ENCODE measurements at regions not wholly inside any gene's neighbourhood (a gene's known extent, or its start where the extent isn't known, plus 50 kb on each side); places are given as distances from the start of the nearest gene placed in this dataset.
"Not testable (repeated sequence)": the region's sequence is repeated elsewhere in the genome, so short reads cannot be mapped to it uniquely, and the experiment has no call there.

DNA sequence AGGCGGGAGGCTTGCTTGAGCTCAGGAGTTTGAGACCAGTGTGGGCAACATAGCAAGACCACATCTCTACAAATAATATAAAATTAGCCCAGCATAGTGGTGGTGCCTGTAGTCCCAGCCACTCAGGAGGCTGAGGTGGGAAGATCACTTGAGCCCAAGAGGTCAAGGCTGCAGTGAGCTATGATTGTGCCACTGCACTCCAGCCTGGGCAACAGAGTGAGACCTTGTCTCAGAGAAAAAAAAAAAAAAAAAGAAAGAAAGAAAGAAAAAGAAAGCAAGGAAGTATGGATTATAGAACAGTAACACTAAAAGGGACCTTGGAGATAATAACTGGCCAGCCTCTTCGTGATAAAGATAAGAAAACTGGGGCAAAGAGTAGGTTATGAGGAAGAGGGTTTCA lies 130.4 kb downstream of the PLCE1 start:
- not testable (repeated sequence) for DNase-seq (ENCODE audit: low spot score); FAIRE-seq

DNA sequence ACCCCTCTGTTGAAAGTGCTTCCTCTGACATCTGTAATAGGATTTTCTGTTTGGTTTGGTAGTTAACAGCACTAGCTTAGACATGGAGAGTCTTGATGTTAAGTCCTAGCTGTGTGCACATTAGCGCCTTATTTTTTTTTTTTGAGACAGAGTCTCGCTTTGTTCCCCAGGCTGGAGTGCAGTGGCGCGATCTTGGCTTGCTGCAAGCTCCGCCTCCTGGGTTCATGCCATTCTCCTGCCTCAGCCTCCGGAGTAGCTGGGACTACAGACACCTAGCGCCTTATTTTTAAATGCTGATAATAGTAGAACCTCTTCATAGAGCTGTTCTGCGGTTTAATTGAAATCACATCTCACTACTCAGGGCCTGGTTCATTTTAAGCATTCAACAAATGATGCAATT lies 131.5 kb downstream of the PLCE1 start:
- not testable (repeated sequence) for FAIRE-seq; DNase-seq (ENCODE audit: low spot score)

DNA sequence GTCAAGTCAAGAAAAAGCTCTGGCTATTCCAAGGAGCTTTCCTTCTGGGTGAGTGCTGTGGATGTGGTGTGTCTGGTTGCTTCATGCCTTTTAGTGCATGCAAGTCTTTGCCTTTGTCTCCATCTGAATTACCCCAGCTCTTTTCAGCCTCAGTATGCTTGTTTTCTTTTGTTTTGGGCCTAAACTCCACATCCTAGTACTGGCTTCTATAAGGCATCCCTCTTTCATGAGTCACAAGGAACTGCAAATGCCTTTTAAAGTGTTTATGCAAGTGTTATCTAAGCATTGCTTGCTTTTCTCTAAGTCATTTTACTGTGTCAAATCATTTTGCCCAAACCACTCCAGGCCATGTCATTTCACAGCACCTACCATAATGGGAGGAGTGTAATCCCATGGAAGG lies 132.1 kb downstream of the PLCE1 start:
- no peak for FAIRE-seq
- no peak for DNase-seq (ENCODE audit: low spot score)

DNA sequence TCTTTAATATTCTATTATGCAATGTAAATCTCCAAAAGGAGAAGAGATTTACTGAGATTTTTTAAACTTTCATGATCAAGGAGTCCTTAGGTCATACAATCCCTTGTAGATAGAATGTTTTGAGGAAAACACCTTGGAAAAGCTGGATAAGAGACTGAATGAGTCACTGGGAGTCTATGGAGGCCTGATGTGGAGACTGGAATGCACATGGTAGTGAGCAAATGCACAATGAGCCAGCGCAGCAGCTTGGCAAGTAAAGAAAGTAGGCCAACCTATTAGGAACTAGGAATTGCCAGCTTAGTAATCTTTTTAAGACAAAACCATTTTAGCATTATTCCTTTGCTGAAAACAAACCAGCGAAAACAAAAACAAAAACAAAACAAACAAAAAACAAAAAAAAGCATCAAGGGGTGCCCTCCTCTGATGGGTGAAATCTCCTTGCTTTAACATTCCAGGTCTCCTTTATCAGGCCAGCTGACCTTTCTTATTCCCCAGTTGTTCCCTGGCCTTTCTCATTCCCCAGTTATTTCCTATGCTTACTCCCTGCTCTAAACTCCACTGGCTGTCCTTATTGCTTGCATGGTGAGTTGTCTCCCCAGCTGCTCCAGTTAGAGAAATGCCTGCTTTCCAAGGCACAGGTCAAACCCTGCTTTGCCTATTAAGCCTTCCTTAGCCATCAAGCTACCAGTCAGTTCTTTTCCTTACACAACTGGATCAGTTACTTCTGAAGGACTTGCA lies 135.8 kb downstream of the PLCE1 start:
- FAIRE-seq (no peak), DNase-seq (ENCODE audit: low spot score) (peak; percentile 40)

DNA sequence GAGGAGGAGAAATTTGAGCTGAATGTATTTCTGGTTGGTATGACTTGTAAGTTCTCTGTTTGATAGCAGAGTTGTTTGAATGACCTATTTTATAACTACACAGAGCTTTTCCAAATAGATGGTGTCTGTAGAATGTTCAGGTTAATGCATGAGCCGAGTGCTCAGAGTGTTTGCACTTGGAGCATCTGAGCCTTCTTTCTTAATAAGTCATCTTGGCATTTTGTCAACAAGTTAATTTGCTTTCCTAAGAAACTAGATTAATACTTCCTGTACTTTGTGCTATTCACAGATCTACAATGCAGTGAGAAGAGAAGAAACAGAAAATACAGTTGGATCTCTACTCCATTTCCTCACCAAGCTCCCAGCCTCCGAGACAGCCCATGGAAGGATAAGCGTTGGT lies 138.2 kb downstream of the PLCE1 start:
- FAIRE-seq (no peak), DNase-seq (ENCODE audit: low spot score) (no peak)

DNA sequence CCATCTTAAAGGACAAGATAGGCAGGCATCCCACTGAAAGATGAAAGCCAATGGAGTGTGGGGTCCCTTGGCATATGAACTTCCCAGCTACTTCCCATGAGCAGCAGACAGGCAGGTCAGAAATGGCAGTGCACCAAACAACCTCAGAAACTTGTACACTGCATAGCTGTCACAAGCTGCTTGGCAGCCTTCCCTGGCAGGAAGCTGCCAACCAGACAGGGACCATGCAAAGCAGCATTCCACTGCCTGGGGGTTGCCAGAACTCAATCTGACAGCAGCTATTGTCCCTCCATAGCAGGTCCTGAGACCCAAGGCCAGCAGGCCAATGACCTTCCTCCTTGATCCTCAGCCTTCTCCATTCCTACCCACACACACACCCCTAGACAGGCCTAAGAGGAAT lies 139.5 kb downstream of the PLCE1 start:
- no peak for FAIRE-seq

DNA sequence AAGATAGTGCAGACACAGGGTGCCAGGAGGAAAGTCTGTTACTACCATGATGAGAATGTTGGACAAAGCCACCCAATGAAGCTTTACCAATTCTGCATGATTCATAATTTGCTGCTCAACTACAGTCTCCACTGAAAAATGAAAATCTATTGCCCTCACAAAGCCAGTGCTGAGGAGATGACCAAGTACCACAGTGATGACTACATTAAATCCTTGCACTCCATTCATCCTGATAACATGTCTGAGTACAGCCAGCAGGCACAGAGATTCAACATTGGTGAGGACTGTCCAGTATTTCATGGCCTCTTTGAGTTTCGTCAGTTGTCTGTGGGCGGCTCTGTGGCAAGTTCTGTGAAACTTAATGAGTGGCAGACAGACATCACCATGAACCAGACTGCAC lies 144.0 kb downstream of the PLCE1 start:
- no peak for FAIRE-seq
- DNase-seq (ENCODE audit: low spot score) = no peak

More for the DNA sequence above, 139.5 kb downstream of the PLCE1 start:
- DNase-seq (ENCODE audit: low spot score) = no peak

DNA sequence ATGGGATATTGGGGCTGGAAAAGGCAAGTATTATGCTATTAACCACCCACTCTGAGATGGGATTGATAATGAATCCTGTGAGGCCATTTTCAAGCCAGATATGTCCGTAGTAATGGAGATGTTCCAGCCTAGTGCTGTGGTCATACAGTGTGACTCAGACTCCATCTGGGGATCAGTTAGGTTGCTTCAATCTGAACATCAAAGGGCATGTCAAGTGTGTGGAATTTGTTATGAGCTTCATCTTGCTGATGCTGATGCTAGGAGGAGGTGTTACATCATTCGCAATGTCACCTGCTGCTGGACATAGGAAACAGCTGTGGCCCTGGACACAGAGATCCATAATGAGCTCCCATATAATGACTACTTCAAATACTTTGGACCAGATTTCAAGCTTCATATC lies 144.7 kb downstream of the PLCE1 start:
- DNase-seq (ENCODE audit: low spot score) (no peak), FAIRE-seq (no peak)

DNA sequence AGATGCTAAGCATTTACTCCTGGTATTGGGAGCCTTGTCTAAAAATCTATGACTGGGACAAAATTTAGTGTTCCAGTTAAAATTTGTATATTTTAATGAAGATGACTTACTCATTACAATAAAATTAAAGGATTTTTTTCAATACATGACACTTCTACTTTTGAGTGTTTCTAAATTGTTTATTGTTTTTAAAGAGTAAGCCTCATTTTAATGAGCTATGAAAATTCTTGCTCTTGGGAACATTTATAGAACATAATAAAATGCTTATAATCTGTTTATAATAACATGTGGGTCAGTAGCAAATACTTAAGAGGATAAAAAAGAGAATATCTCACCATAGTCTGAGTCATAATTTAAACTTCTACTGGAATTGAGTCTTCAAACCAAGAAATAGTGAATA lies 149.5 kb downstream of the PLCE1 start:
- FAIRE-seq (no peak), DNase-seq (ENCODE audit: low spot score) (no peak)

DNA sequence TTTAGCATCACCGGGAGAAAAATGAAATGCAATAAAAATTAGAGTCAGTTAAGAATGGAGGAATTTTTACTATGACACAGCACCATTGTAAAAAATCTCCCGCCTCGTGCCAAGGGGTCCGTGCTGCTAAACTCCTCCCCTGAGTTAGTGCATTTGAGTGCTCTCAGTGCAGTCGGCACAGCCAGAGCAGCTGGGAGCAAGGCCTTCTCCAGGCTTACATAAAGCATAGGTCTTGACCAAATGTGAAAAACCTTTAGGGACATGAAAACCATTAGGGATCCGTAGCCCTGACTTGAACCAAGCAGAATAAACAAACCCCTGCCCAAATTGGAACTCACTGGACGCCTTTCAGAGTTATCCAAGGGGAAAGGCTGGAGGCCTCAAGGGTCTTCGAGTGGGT lies 152.6 kb downstream of the PLCE1 start:
- DNase-seq (ENCODE audit: low spot score) = no peak
- FAIRE-seq = no peak

DNA sequence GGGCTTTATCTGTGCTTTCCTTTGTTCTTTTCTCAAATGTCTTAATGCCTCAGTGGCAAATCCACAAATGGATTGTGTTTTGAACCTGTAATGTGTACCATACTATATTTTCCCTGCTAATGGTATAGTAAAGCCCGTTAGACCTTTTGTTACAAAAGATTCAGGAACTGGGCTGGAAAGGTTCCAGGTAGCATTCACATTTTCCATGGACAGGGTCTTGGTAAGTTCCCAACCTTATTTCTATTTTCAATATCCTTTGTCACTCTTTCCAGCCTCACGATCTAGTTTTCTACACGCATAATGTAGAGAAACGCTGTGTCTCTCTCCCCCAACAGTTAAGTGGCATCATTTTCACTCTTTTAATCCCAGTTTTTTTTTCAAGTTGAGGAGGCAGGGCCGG lies 153.0 kb downstream of the PLCE1 start:
- FAIRE-seq = no peak
- no peak for DNase-seq (ENCODE audit: low spot score)

DNA sequence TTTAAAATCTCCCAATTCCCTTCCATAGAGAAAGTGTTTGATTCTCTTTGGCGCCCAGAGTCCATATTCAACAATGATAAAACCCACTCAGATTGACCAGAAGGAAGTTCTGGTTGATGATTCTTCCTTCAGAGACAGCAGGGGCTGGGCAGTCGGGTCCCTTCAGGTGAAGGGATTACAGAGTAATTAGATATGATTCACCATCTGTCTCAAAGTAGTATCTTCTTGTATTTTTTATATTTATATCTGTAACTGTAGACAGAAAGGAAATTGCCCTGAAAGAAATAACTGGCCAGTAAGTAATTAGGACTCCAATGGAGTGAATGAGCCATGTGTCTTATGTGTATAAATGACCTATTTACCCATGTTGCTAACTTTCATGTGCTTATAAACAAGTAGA lies 156.0 kb downstream of the PLCE1 start:
- no peak for FAIRE-seq

DNA sequence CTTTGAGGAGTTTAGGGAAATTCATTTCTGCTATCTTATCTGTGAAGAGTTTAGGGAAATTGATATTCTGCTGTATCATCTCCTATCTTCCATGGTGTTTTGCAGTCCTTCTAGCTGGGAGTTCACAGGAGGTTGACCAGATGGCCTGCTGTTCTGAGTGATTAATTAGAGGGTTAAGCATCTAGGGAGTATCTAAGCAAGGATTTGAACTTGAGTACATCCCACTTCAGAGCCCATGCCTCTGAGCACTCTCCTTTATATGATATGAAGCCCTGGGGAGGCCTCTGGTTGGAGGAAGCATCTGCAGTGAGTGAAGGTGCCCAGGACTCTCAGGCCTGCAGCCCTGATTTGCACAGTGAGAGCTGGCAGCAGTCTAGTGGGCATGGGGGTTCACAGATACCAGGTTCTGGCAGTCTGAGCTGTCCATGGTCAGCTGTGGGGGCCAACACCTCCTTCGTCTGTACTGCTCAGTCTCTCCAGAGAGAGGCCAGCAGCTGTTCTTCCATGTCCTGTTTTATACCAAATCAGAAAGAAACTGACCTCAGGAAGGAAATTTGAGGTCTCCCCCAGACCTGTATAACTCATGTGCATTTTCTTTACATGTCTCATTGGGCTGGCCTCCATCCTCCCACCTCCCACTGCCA lies 156.9 kb downstream of the PLCE1 start:
- FAIRE-seq (no peak), DNase-seq (ENCODE audit: low spot score) (no peak)

More for the DNA sequence above, 156.0 kb downstream of the PLCE1 start:
- DNase-seq (ENCODE audit: low spot score) = no peak

DNA sequence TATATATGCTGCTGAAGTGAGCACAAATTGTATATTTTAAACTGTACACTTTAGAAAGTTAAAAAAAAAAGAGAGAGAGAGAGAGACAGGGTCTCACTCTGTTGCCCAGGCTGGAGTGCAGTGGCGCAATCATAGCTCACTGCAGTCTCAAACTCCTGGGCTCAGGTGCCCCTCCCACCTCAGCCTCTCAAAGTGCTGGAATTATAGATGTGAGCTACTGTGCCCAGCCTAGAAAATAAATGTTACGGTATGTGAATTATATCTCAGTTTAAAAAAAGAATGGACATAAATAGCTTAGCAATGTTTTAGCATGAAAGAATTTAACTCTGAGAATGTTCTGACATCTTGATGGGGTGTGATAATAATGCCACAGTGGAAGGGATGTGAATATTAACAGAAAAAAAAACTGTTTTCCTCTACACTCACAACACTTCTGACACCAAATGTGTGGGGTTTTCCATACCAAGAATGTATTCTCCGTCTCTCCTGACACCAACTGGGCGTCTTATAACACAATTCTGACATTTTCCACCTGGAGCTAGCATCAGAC lies 162.1 kb downstream of the PLCE1 start:
- DNase-seq (ENCODE audit: low spot score) = no peak

DNA sequence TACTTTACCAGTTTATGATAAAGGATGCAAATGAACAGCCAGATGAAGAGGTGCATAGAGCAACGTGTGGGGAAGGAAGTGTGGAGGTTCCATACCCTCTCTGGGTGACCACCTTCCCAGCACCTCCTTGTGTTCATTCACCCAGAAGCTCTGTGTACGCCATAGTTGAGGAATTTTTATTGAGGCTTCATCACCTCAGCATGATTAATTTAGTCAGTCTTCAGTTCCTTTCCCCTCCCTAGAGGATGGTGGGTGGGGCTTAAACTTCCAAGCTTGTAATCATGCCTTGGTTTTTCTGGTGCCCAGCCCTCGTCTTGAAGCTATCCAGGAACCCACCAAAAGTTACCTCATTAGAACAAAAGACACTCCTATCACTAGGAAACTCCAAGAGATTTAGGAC lies 162.7 kb downstream of the PLCE1 start:
- no peak for DNase-seq (ENCODE audit: low spot score)
- FAIRE-seq = no peak

More for the DNA sequence above, 162.1 kb downstream of the PLCE1 start:
- FAIRE-seq = no peak

DNA sequence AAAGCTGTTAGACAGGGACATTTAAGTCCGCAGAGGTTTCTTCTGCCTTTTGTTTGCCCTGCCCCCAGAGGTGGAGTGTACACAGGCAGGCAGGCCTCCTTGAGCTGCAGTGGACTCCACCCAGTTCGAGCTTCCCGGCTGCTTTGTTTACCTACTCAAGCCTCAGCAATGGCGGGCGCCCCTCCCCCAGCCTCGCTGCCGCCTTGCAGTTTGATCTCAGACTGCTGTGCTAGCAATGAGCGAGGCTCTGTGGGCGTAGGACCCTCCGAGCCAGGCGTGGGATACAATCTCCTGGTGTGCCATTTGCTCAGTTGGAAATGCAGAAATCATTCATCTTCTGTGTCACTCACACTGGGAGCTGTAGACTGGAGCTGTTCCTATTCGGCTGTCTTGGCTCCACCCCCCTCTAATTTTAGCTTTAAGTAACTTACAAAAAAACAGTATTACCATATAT lies 171.5 kb downstream of the PLCE1 start:
- DNase-seq (ENCODE audit: low spot score); FAIRE-seq: not testable (repeated sequence)

DNA sequence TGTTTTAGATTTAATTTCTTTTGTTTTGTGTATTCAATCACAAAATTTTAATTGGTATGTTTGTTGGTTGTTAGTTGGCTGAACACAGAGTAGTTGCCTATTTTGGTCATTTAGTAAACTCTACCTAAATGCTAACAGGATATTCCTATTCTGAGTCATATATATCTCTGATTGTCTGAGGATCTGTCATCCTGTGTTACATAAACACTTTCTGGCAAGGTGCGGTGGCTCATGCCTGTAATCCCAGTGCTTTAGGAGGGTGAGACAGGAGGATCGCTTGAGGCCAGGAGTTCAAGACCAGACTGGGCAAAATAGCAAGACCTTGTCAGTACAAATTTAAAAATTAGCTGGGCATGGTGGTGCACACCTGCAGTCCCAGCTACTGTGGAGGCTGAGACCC lies 178.6 kb downstream of the PLCE1 start:
- DNase-seq (ENCODE audit: low spot score) (no peak), FAIRE-seq (no peak)

DNA sequence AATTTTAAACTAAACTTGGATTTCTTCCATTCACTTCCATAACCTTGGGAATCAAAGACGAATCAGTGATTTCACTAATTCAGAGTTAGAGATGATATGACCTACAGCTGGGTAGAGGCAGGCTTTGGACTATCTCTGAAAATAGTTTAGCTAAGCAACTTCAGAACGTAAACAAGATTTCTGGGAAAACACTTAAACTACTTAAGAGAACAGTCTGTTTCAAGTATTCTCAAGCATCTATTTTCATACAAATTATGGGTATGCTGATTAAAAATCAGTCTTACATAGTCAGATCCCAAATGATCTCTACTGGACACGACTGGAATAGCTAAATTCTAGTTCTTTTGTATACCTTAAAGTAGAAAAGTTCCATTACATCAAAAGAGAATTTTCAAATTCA lies 179.9 kb downstream of the PLCE1 start:
- no peak for FAIRE-seq

DNA sequence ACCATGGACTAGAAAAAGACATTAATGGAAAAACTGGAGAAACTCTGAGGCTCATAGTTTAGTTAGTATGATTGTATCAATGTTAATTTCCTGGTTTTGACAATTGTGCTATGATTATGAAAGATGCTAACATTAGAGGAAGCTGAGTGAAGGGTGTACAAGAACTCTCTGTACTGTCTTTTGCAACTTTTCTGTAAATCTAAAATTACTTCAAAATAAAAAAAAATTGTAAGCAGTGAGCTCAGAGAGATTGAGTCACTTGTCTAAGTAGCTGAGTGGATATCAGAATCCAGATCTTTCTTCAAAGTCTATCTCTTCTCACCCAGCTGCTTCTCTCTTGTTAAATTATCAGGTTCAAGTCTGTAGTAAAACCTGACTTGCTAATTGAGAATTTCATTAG lies 181.1 kb downstream of the PLCE1 start:
- FAIRE-seq (no peak), DNase-seq (ENCODE audit: low spot score) (no peak)

More for the DNA sequence above, 179.9 kb downstream of the PLCE1 start:
- DNase-seq (ENCODE audit: low spot score) = no peak

DNA sequence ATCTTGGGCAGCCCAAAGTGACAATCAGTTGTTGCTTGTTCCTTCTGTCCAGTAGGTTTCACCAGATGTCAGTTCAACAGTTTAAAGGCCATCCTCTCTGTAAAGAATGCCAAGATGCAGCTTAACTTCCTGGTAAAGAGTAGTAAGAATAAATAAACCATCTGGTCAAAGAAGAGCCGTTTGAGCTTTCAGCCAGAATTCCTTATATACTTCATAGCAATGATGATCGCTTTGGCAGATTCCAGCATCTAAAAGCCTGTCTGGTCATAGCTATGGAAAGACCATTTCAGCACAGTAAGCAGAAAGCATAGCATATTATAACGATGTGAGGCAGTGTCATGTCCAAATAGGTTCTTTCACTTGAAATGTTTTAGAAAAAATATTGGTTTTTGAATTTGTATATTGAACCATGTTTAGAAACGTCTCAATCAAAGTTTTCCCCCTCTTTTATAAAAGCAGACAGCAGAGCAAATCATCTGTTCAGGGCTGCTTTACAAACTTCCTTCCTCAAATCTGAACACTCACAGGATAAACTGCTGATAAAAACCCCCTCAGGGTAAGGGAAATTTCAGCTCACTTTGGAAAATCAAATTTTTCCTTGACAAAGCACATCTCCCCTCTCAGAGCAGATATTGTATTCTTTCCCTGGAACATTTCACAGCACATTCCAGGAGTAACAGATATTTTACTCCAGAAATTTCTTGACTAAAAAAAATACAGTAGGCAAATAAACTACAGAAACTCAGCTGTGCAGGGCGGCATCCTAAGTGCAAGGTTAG lies 184.1 kb downstream of the NOC3L start:
- FAIRE-seq = no peak
- no peak for DNase-seq (ENCODE audit: low spot score)

DNA sequence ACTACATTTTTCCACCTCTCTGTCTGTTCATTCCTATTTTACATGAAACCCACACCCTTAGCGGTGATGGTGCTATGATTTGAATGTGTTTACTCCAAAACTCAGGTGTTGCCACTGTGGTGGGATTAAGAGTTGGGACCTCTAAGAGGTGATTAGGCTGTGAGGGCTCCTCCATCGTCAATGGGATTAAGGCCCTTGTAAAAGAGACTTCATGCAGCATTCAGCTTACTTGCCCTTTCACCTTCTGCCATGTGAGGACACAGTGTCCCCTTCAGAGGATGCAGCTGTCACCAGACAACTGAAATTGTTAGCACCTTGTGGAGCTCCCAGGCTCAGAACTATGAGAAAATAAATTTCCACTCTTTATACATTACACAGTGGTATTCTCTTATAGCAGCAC lies 182.2 kb downstream of the NOC3L start:
- FAIRE-seq = no peak
- DNase-seq (ENCODE audit: low spot score) = no peak

All from urothelium cell line (cell line).